Thymus (tissue), 11 donors: ENCODE measurements at regions not wholly inside any gene's neighbourhood (a gene's known extent, or its start where the extent isn't known, plus 50 kb on each side); places are given as distances from the start of the nearest gene placed in this dataset.

Experiments used
- DNase-seq, 9 donors: peaks; one replicate each; pipeline ENCODE4 v3.0.0-alpha.2; 2013; ENCODE audit warnings: low spot score in 9 of 9, low read depth in 6 of 9, missing footprints in 1 of 9
- H3K27ac ChIP-seq, 2 donors: one replicate each; pipeline ENCODE4 v1.5.1; 2013; ENCODE audit warnings: control low read depth in 1 of 2, low read depth in 1 of 2, low read length in 1 of 2, mild to moderate bottlenecking in 1 of 2, moderate library complexity in 1 of 2
- H3K27me3 ChIP-seq, 2 donors: one replicate each; pipeline ENCODE4 v1.5.1; 2013; ENCODE audit warnings: low read length in 1 of 2; ENCODE audit not compliant: control insufficient read depth in 2 of 2, insufficient read depth in 1 of 2
- H3K36me3 ChIP-seq, 2 donors: one replicate each; pipeline ENCODE4 v1.5.1; 2013; ENCODE audit warnings: low read length in 1 of 2, mild to moderate bottlenecking in 1 of 2, moderate library complexity in 1 of 2; ENCODE audit not compliant: control insufficient read depth in 2 of 2, insufficient read depth in 2 of 2
- H3K4me1 ChIP-seq, 2 donors: one replicate each; pipeline ENCODE4 v1.5.1; 2013; ENCODE audit warnings: low read length in 2 of 2; ENCODE audit not compliant: control insufficient read depth in 2 of 2, insufficient read depth in 2 of 2
- H3K4me3 ChIP-seq, 2 donors: one replicate each; pipeline ENCODE4 v1.5.1; 2013; ENCODE audit warnings: low read length in 2 of 2, control low read depth in 1 of 2, mild to moderate bottlenecking in 1 of 2
- H3K9me3 ChIP-seq, 2 donors: one replicate each; pipeline ENCODE4 v1.5.1; 2013; ENCODE audit warnings: low read length in 1 of 2, mild to moderate bottlenecking in 1 of 2; ENCODE audit not compliant: control insufficient read depth in 2 of 2, insufficient read depth in 1 of 2
- WGBS: extraction: QIAGEN DNeasy Blood & Tissue Kit; methylation state at CpG from one replicate; pipeline ENCODE4 v1.1.7; 2013; 5-methylcytosine and 5-hydroxymethylcytosine counted together
- donor health status: healthy.

DNA sequence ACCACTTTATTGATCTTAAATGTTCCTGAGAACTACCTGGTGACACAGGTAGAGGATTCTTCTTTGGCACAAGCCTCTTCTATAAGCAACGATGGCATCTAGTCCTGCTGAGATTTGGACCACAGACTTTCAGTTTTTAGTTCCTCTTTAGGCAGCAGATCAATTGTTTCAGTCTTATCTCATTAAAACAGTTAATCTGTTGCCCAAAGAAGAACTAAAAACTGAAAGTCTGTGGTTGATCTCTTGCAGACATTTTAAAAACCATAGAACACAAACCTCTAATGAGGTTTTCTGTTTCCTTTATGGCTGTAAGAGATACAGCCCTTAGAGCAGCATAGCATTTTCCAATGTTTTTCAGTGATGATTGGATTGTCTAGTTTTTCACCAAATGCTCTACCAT lies 480.9 kb downstream of the MTRR start:
- Histone ChIP-seq H3K4me3 (no peak overlapping the region), H3K27ac (no peak overlapping the region), H3K27me3 (no peaks in the 10 kb centered on the region), H3K4me1 (no peaks in the 10 kb centered on the region), H3K9me3 (no peaks in the 10 kb centered on the region), H3K36me3 (no peaks in the 10 kb centered on the region)
- WGBS: 3% methylated on average over 1 of the region's 1 CpG
- peak in 1 of 9 donors; percentile 3 for DNase-seq

DNA sequence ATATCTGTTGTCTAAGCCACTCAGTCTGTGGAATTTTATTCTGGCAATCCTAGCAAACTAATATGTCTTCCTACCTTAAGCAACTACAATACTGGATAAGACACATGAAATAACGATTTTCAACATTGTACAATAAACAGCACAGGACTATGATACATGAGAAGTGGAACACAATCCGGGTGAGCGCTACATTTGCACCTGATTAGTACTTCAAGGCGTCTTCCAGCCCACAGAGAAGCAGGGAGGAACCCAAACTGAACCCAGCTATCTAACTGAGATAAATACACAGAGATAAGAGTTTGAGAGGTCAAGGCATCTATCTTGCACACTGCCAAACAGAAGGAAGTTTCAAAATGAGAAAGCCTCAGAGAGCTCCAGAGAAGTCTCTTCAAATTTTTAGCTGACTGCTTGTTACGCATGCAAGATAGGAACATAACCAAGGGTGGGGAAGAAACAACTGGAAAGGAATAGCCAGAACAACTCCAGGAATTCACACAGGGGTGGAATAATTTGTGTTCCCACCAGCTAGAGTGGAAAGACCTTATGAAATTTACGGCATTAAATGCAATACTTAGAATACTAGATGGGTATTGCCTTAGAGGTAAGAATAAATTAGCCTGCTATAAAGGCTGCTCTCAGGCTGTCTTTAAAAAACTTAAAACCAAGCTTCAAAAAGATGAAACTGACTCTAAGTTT lies 481.8 kb downstream of the MTRR start:
- Histone ChIP-seq H3K27ac (no peak overlapping the region), H3K9me3 (no peaks in the 10 kb centered on the region), H3K36me3 (no peaks in the 10 kb centered on the region), H3K27me3 (no peaks in the 10 kb centered on the region), H3K4me1 (no peaks in the 10 kb centered on the region), H3K4me3 (no peak overlapping the region)
- DNase-seq: no peak
- WGBS: 86% methylated on average over 6 of the region's 6 CpGs

DNA sequence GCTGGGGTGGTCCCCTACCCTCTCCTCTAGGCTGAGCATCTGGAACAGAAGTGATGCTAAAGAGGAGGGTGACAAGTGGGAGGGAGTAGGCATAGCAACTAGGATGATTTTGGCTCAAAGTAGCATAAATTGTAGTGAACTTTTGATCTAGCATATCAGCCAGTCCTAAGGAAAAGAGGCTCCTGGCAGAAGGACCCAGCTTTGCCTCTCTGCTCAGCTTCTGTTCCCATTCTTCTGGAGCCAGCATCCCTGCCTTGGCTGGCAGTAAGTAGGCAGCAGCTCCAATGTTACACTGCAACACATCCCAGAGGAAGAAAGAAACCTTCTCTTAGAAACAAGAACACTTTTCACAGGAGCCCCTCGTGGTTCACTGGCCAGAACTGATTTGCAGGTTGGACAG lies 487.0 kb downstream of the MTRR start:
- Histone ChIP-seq H3K4me3 (no peak overlapping the region), H3K27ac (no peak overlapping the region), H3K9me3 (no peaks in the 10 kb centered on the region), H3K36me3 (no peaks in the 10 kb centered on the region), H3K27me3 (no peaks in the 10 kb centered on the region), H3K4me1 (no peaks in the 10 kb centered on the region)
- WGBS: 80% methylated on average over 1 of the region's 1 CpG
- no peak for DNase-seq

DNA sequence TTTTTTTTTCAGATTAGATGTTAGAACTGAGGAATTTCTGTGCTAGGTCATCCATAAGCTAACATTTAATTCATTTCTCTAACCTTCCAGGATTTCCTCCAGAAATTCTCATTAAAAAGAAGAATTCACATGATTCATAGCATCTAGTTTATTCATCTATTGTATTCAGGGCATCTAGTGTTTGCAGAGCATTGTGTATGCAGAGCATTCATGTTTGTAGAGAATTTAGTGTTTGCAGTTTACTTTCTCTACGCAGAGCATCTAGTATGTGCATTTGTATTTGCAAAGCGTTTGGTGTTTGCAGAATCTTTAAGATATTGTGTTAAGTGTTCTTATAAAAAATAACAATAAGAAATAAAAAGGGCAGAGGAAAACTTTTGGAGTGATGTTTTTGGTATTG lies 491.1 kb downstream of the MTRR start:
- H3K27me3 ChIP-seq: no peaks in the 10 kb centered on the region
- no peak overlapping the region for H3K4me3 ChIP-seq
- 48% methylated on average over 2 of the region's 2 CpGs for WGBS
- H3K36me3 ChIP-seq: no peaks in the 10 kb centered on the region
- no peak for DNase-seq
- H3K9me3 ChIP-seq: no peaks in the 10 kb centered on the region
- no peak overlapping the region for H3K27ac ChIP-seq
- H3K4me1 ChIP-seq: no peaks in the 10 kb centered on the region

DNA sequence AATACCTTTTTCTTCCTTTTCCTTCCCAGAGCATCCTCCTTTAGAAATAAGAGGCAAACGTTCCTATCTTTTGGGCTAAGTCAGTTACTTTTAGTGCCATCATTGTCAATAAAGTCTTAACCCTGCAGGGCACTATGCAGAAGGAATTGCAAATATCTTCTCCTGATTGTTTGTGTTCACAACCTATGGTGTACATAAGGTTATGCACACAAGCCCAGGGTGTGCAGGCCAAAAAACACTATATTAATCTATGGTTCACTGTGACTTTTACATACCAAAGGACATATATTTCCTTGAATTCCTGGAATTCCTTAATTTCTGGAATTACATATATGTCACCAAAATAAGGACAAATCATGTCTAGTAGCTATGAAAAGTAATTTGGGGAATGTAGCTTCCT lies 493.5 kb downstream of the MTRR start:
- no peak overlapping the region for H3K27ac ChIP-seq
- H3K4me1 ChIP-seq: no peaks in the 10 kb centered on the region
- WGBS: 88% methylated on average over 1 of the region's 1 CpG
- no peaks in the 10 kb centered on the region for H3K27me3 ChIP-seq
- H3K4me3 ChIP-seq: no peak overlapping the region
- no peaks in the 10 kb centered on the region for H3K9me3 ChIP-seq
- H3K36me3 ChIP-seq: no peaks in the 10 kb centered on the region
- DNase-seq: no peak

DNA sequence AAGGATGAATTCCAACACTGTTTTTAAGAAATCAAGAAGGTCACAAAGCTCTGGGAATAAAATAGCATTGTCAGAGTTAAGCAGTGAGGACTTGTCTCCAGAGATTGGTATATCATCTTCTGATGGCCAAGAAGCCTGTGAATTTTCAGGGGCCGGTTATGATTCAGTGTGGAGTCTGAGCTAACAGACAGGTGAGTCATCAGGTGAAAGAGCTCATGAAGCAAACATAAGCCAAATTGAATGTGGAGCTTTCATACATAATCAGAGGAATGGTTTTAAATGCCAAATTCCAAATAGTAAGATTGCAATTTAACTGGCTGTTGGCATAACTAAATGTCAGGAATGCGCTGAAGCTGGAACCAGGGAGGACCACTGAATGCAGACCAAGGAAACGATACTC lies 494.2 kb downstream of the MTRR start:
- DNase-seq: no peak
- WGBS: 93% methylated on average over 3 of the region's 3 CpGs
- no peak overlapping the region for H3K27ac ChIP-seq
- no peaks in the 10 kb centered on the region for H3K9me3 ChIP-seq
- no peak overlapping the region for H3K4me3 ChIP-seq
- H3K27me3 ChIP-seq: no peaks in the 10 kb centered on the region
- H3K36me3 ChIP-seq: no peaks in the 10 kb centered on the region
- H3K4me1 ChIP-seq: no peaks in the 10 kb centered on the region

DNA sequence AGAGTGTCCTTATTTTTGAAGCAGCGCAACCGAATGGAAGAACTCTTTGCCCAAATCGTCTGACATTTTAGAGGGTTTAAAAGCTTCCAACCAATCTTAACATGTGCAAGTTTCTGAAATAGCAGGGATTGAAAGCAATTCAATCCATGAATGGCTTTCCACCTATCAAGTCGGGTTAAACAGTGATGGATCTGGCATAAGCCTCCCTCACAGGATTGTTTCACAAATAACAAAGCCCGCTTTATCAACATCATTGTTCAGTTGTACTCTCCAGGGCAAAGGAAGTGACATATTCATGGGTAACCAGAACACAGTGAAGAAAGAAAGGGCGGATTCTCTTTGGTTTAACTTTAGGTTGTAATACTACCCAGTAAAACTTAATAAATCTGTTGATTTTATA lies 497.3 kb downstream of the MTRR start:
- Histone ChIP-seq H3K4me3 (no peak overlapping the region), H3K36me3 (no peaks in the 10 kb centered on the region), H3K9me3 (no peaks in the 10 kb centered on the region), H3K27ac (no peak overlapping the region), H3K4me1 (no peaks in the 10 kb centered on the region), H3K27me3 (no peaks in the 10 kb centered on the region)
- no peak for DNase-seq
- WGBS: 72% methylated on average over 6 of the region's 6 CpGs

DNA sequence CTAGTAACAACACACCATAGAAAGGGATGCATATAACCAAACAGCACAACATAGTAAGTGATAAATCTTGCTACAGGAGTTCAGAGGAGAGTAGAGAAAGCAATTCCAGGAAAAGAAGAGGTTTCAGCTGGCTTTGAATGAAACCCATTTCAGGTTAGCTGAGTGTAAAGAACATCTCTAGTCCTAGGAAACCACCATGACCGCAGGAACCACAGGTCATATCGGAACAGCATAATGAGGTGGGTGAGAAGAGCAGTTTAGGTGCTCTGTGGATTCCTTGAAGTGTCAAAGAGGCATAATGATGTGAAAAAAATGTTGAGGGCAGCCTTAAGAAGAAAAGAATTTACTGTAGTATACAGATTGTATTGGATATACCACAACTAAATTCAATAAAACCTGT lies 507.5 kb downstream of the MTRR start:
- H3K27ac ChIP-seq: no peak overlapping the region
- 19% methylated on average over 2 of the region's 2 CpGs for WGBS
- H3K27me3 ChIP-seq: no peaks in the 10 kb centered on the region
- no peaks in the 10 kb centered on the region for H3K36me3 ChIP-seq
- H3K4me3 ChIP-seq: no peak overlapping the region
- DNase-seq: peak in 2 of 9 donors; percentile 7 to 21
- no peaks in the 10 kb centered on the region for H3K9me3 ChIP-seq
- no peaks in the 10 kb centered on the region for H3K4me1 ChIP-seq

DNA sequence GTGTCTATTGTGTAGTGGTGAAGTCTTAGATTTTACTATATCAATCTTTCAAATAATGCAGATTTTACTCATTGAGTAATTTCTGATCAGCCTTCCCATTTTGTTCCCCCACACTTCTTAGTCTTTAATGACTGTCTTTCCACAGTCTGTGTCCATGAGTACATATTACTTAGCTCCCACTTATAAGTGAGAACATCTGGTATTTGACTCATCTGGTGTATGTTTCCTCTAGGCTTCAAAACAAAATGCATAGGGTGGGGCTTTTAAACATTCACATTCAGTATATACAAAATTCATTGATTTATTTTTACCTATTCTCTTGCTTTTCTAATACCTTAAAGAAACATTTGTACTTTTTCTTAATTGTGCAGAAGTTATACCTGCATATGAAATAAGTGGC lies 513.0 kb downstream of the MTRR start:
- no peak for DNase-seq
- Histone ChIP-seq H3K27me3 (no peaks in the 10 kb centered on the region), H3K27ac (no peak overlapping the region), H3K9me3 (no peaks in the 10 kb centered on the region), H3K4me3 (no peak overlapping the region), H3K4me1 (no peaks in the 10 kb centered on the region), H3K36me3 (no peaks in the 10 kb centered on the region)

DNA sequence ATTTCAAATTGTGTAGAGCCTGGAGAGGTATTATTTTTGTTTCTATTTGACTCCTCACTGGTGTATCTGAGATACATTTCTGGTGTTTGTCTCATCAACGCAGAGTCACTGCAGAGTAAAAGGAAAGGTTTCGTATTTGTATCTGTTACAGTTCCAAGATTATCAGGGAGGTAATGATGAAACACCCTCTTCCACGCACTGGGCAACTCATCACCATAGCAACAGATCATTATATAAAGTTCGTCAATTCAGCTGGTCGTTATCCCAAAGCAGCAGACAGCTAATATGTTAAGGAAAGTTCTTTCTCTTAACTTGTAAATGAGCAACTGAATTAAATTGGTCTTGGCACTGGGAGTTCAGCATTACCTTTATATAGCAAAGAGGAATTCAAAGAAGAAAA lies 513.5 kb downstream of the MTRR start:
- Histone ChIP-seq H3K36me3 (no peaks in the 10 kb centered on the region), H3K27ac (no peak overlapping the region), H3K4me3 (no peak overlapping the region), H3K9me3 (no peaks in the 10 kb centered on the region), H3K4me1 (no peaks in the 10 kb centered on the region), H3K27me3 (no peaks in the 10 kb centered on the region)
- WGBS: 94% methylated on average over 5 of the region's 5 CpGs
- no peak for DNase-seq
